C4-2B (cell line): ENCODE measurements at regions not wholly inside any gene's neighbourhood (a gene's known extent, or its start where the extent isn't known, plus 50 kb on each side); places are given as distances from the start of the nearest gene placed in this dataset.

Experiments used
- CTCF ChIP-seq: fragments of 450-650 bp; conservative IDR thresholded peaks from 2 replicates; pipeline ENCODE4 v1.5.1; 2017; ENCODE audit warnings: mild to moderate bottlenecking
- ZFX ChIP-seq: fragments of 450-650 bp; IDR thresholded peaks from 2 replicates; pipeline ENCODE4 v1.6.1; 2017

- TF ChIP-seq CTCF = no peak
- TF ChIP-seq ZFX = no peak
These were observed 54.1 kb upstream of the NCK2 start for GRCh38 chr2:105690566-105690965.
